A673 (cell line): ENCODE measurements at regions not wholly inside any gene's neighbourhood (a gene's known extent, or its start where the extent isn't known, plus 50 kb on each side); places are given as distances from the start of the nearest gene placed in this dataset.

Experiments used
- BruUV-seq: library from RNA; stranded (reverse); fragments of 400-500 nt; replicated peaks from 2 replicates; lab custom pipeline; 2021; lab: Mats Ljungman, UMichigan
- CTCF ChIA-PET: fragments of 300-600 bp; sonication (Branson Sonifier 250); formaldehyde crosslinking; loops from one replicate; lab custom pipeline; 2022; ENCODE audit warnings: antibody characterized with exemption; lab: Charles Lee
- POLR2A ChIA-PET: fragments of 300-600 bp; sonication (Branson Sonifier 250); formaldehyde crosslinking; loops from one replicate; lab custom pipeline; 2022; ENCODE audit warnings: antibody characterized with exemption; ENCODE audit not compliant: low non-redundant PET; lab: Charles Lee
- DNase-seq: peaks from one replicate; pipeline ENCODE4 v3.0.0-alpha.2; 2015; ENCODE audit warnings: low spot score
- H3K27ac ChIP-seq: fragments of 200-600 bp; sonication (generic); 2 replicates; pipeline ENCODE4 v1.5.1; 2016; ENCODE audit warnings: mixed run types, low read depth, mild to moderate bottlenecking, mixed read lengths, antibody characterized with exemption, low read length; ENCODE audit not compliant: poor library complexity, severe bottlenecking
- H3K27me3 ChIP-seq: fragments of 200-600 bp; sonication (generic); replicated peaks from 2 replicates; pipeline ENCODE4 v1.6.1; 2017; ENCODE audit warnings: mixed run types, low read depth, mild to moderate bottlenecking, mixed read lengths, antibody characterized with exemption, low read length; ENCODE audit not compliant: insufficient read depth, poor library complexity
- H3K36me3 ChIP-seq: fragments of 200-600 bp; sonication (generic); 2 replicates; pipeline ENCODE4 v1.6.1; 2016; ENCODE audit warnings: mixed run types, mild to moderate bottlenecking, mixed read lengths, antibody characterized with exemption, low read length; ENCODE audit not compliant: insufficient read depth, poor library complexity, severe bottlenecking
- H3K4me1 ChIP-seq: fragments of 200-600 bp; sonication (generic); 2 replicates; pipeline ENCODE4 v1.6.1; 2017; ENCODE audit warnings: mixed run types, mild to moderate bottlenecking, mixed read lengths, antibody characterized with exemption, low read length; ENCODE audit not compliant: insufficient read depth, poor library complexity, severe bottlenecking
- H3K4me3 ChIP-seq: fragments of 200-600 bp; sonication (generic); 2 replicates; pipeline ENCODE4 v1.5.1; 2016; ENCODE audit warnings: low read depth, mixed run types, mild to moderate bottlenecking, mixed read lengths, low read length; ENCODE audit not compliant: poor library complexity, severe bottlenecking
- H3K9me3 ChIP-seq: fragments of 200-600 bp; sonication (generic); 2 replicates; pipeline ENCODE4 v1.6.1; 2016; ENCODE audit warnings: mixed run types, low read depth, mild to moderate bottlenecking, mixed read lengths, antibody characterized with exemption, low read length; ENCODE audit not compliant: poor library complexity, severe bottlenecking
- EZH2 ChIP-seq: fragments of 200-600 bp; sonication (generic); IDR thresholded peaks from 2 replicates; pipeline ENCODE4 v1.6.1; 2017; ENCODE audit warnings: borderline replicate concordance, low read depth, mild to moderate bottlenecking, mixed read lengths, antibody characterized with exemption, low read length; ENCODE audit not compliant: poor library complexity, severe bottlenecking
- intact Hi-C: fragments of 100-400 bp; cut with micrococcal nuclease; formaldehyde crosslinking; loops from one replicate; pipeline ENCODE4 v1.10.0; 2022; ENCODE audit not compliant: unreplicated experiment
- TF ChIP-seq, protein P1 (sequence below): fragments of 300-800, 200-600 bp; sonication (generic); conservative IDR thresholded peaks from 2 replicates; pipeline ENCODE4 v1.5.1; 2017; ENCODE audit warnings: low read depth, mild to moderate bottlenecking, antibody characterized with exemption, low read length, moderate library complexity, mixed read lengths

- intact Hi-C loops, result no loop called here
- H3K36me3 ChIP-seq, result no peaks in the 10 kb centered on the region
- no peak for TF ChIP-seq EZH2
- TF ChIP-seq, protein P1, sequence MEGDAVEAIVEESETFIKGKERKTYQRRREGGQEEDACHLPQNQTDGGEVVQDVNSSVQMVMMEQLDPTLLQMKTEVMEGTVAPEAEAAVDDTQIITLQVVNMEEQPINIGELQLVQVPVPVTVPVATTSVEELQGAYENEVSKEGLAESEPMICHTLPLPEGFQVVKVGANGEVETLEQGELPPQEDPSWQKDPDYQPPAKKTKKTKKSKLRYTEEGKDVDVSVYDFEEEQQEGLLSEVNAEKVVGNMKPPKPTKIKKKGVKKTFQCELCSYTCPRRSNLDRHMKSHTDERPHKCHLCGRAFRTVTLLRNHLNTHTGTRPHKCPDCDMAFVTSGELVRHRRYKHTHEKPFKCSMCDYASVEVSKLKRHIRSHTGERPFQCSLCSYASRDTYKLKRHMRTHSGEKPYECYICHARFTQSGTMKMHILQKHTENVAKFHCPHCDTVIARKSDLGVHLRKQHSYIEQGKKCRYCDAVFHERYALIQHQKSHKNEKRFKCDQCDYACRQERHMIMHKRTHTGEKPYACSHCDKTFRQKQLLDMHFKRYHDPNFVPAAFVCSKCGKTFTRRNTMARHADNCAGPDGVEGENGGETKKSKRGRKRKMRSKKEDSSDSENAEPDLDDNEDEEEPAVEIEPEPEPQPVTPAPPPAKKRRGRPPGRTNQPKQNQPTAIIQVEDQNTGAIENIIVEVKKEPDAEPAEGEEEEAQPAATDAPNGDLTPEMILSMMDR, result no peak
- no peaks in the 10 kb centered on the region for H3K9me3 ChIP-seq
- BruUV-seq, result no TSS peak
- H3K27ac ChIP-seq, result no peak overlapping the region
- no peak overlapping the region for H3K4me3 ChIP-seq
- ChIA-PET POLR2A (no interaction called here), CTCF (no interaction called here)
- no peaks in the 10 kb centered on the region for H3K4me1 ChIP-seq
- peaks cover 48% of the 10 kb centered on the region for H3K27me3 ChIP-seq
- DNase-seq, result no peak
Observed at GRCh38 chr18:27372386-27372785, 187.3 kb upstream of the CHST9 start.

DNA sequence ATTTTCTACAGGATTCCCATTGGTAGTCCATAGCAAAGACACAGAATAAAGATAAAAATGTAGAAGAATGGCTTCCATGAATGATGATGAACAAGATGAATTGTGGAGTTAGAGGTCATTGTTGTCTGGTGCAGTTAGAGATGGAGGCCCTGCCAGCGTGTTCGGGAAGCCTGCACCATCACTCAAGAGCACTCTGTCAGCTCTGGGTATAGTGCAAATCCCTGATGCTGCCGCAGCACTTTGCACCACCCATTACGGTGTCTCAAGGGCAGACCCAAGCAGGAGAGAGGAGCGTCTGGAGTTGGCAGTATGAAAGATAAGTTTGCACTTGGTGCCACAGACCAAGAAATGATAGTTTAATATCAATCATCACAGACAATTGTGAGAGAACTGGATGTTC, 181.6 kb upstream of the CHST9 start:
- H3K27me3 ChIP-seq, result peaks cover 26% of the 10 kb centered on the region
- intact Hi-C loops, result no loop called here
- no TSS peak for BruUV-seq
- H3K27ac ChIP-seq, result no peak overlapping the region
- no peaks in the 10 kb centered on the region for H3K4me1 ChIP-seq
- no peak overlapping the region for H3K4me3 ChIP-seq
- ChIA-PET CTCF (no interaction called here), POLR2A (no interaction called here)
- H3K9me3 ChIP-seq, result no peaks in the 10 kb centered on the region
- no peaks in the 10 kb centered on the region for H3K36me3 ChIP-seq
- no peak for DNase-seq
- TF ChIP-seq, protein P1, result no peak
- no peak for TF ChIP-seq EZH2

DNA sequence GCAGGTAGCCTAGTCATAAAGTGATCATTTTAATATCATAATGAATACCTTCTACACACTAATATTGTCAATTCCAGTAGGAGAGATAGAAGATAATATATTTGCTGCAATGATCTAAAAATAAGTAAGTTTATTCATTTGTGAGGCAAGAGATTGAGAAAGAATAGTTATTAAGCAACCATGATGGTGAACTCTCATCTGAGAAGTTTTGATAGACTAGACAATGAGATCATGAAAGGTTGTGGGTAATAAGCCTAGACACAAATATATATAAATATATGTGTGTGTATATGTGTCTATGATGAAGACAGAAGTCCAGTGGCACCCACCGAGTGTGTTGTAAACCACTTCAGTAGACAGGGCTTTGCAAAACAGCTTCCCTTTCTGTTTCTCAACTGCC, 181.0 kb upstream of the CHST9 start:
- Histone ChIP-seq H3K36me3 (no peaks in the 10 kb centered on the region), H3K4me3 (no peak overlapping the region), H3K4me1 (no peaks in the 10 kb centered on the region), H3K27me3 (peaks cover 22% of the 10 kb centered on the region), H3K27ac (no peak overlapping the region), H3K9me3 (no peaks in the 10 kb centered on the region)
- CTCF ChIA-PET, result no interaction called here
- intact Hi-C loops, result no loop called here
- DNase-seq, result no peak
- BruUV-seq, result no TSS peak
- TF ChIP-seq, protein P1, result no peak
- TF ChIP-seq EZH2, result no peak
- POLR2A ChIA-PET, result no interaction called here
